HG03342 (cell line): ENCODE measurements at regions not wholly inside any gene's neighbourhood (a gene's known extent, or its start where the extent isn't known, plus 50 kb on each side); places are given as distances from the start of the nearest gene placed in this dataset.

Experiments used
- ATAC-seq: cut with Tn5 transposase; IDR thresholded peaks from one replicate; pipeline ENCODE4 v1.9.1; 2021; ENCODE audit warnings: mild to moderate bottlenecking, moderate library complexity; ENCODE audit not compliant: unreplicated experiment

- ATAC-seq: no peak
Measured at GRCh38 chr3:24905266-24905665, 410.6 kb upstream of the THRB start.

DNA sequence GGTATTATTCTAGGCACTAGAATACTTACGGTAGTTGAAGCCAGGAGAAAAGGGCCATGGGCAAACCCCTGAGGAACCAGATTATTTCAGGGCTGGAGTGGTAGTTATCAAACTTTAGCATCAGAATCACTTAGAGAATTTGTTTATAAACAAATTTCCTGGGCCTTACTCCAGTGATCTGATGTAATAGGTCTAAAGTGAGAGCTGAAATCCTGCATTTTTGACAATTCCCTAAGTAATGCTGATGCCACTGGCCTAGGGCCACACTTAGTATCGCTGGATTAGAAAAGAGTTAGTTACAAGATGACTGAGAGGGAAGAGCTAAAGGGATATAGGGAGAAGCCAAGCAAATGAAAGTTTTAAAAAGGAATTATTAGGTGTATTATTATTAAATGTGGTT lies 412.5 kb upstream of the THRB start:
- ATAC-seq: no peak

- ATAC-seq: no peak
Measured at GRCh38 chr3:24911076-24911475, 416.4 kb upstream of the THRB start.

DNA sequence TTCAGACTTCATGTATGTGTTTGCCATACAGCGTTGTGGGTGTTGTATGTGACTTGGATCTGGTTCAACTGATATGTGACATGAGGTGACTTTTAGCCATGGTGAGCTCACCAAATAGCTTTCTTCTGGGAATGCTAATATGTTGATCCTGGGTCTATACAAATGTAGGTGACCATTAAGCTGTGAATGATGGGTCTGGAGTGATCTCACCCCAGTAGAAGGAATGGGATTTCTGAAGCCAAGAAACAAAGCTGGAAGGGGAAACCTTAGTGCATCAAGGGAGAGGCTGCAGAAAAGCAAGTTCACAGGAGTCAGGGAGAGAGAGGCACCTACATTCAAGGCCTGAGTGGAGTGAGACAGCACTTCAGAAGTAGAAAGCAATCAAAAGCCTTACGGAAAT lies 421.0 kb upstream of the THRB start:
- ATAC-seq: no peak

- no peak for ATAC-seq
Measured at GRCh38 chr3:24917908-24918307, 423.3 kb upstream of the THRB start.

- ATAC-seq: no peak
Measured at GRCh38 chr3:24923570-24923969, 428.9 kb upstream of the THRB start.

DNA sequence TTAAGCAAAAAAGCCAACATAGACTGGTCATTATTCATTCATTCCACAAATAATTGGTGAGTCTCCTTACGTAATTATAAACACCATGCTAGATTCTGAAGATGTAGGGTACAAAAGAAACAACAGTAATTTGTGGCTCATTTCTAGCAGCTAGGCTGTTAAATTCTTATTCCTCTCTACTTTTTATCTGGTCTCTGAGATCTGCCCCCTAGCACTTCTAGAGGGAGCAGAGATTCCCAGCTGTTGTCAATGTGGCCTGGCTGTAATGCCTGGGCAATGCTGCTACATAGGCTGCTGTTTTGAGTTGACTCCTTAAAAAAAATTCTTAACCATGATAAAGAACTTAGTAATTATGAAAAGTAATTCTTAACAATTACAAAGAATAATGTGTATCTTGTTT lies 434.9 kb upstream of the THRB start:
- no peak for ATAC-seq

GRCh38 chr3:24933401-24933800 lies 438.8 kb upstream of the THRB start:
- ATAC-seq: no peak

DNA sequence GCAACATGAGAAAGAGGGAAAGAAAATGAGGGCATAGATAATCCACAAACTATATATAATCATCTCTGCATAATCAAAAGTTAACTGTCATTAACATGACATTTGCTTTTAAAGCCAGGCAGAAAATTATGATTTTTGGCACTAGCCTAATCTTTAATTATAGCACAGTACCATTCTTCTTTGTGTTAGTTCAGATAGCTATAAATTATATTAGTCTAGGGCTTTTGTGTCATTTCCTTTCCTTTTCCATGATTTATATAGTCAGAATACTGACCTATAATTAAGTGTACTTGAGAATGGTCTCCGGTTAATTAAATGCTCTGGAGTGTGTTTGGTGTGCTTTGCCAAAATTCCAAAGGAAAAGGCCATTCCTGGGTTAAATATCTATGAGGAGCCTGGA lies 441.9 kb upstream of the THRB start:
- ATAC-seq: no peak

GRCh38 chr3:24937228-24937627 lies 442.6 kb upstream of the THRB start:
- ATAC-seq: no peak

GRCh38 chr3:24937780-24938179 lies 443.1 kb upstream of the THRB start:
- ATAC-seq: no peak

DNA sequence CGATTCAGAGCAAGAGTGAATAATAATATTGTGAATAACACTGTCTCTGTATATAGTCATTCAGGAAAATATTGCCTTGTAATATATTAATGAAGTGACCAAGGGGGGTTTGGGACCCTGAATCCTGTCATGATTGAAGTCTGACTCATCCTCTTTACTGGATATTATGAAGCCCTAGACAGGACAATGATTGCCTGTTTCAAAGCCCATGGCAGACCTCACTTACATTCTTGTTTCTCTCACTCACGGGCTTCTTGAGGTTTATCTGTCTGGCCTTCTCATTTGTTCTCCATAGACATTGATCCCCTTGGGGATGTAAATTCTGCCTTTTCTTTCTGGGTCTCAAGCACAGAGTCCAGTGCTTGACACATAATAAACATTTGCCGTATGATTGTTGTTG lies 449.3 kb upstream of the THRB start:
- ATAC-seq: no peak

GRCh38 chr3:24944805-24945520 lies 450.3 kb upstream of the THRB start:
- no peak for ATAC-seq

DNA sequence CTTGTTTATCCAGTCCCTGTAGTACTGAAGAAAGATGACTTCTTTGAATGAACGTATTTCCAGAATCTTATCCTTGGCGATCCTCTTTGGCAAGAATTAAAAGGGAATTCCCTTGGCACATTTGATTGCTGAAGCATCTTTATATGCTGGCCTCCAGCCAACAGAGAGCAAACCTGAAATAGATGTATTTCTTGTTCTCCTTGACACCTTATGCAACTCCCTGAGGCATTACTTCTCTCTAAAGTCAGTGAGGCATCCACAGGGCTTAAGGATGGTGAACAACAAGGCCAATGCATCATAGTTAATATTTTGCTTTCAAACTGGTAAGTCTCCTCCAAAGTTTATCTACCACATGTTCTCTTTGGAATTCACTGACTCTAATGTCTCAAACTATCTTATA lies 450.9 kb upstream of the THRB start:
- no peak for ATAC-seq

DNA sequence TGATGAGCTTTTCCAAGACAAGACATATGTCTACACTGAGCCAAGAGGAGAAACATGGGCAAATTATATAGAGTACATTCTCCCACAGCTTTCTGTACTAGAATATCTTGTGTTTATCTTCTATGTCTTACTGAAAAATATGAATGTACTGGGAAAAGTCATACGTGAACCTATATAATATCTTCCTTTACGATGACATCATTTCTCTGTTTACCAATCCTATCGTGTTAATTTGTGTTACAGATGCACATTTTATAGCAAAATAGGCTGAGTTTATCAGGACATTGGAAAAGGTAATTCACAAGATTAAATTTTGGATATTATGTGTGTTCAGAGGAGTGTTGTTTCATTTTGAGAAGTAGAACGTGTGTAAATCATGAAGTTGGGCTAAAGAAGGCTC lies 452.5 kb upstream of the THRB start:
- no peak for ATAC-seq

- ATAC-seq: no peak
Measured at GRCh38 chr3:24951180-24951579, 456.5 kb upstream of the THRB start.

DNA sequence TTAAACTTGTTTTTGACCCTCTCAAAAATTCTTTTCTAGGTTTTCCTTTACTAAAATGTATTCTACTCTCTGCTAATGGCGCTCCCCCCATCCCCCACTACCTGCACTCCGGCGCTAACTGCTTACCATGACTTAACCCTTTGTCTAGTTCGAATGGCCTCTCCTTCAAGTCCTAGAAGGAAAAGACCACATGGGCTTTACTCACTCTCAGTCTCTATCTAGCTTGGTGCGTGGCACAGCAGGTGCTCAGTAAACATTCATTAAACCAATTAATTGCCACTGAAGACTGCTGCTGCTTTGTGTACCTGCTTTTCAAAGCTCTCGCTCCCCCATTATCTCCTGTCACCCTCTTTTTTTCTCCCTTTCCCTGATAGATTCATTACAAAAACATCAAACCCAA lies 457.7 kb upstream of the THRB start:
- no peak for ATAC-seq

GRCh38 chr3:24953060-24953771 lies 458.6 kb upstream of the THRB start:
- ATAC-seq: no peak

DNA sequence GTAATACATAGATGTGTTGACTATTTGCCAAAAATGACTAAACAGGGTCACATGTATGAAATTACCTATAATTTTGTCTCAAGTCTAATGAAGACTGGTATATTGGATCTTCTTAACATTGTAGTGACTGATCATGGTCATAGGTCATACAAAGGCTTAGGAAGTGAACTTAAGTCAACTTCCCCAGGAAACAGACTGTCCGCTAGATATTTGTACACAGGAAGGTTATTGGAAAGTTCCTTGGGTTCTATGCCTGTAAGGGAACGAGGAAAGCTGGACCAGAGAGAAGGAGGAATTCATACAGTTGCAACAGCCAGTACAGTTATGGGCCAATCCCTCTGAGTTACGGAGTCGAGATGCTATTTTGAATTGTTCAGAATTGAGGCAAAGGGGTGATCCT lies 462.0 kb upstream of the THRB start:
- no peak for ATAC-seq

DNA sequence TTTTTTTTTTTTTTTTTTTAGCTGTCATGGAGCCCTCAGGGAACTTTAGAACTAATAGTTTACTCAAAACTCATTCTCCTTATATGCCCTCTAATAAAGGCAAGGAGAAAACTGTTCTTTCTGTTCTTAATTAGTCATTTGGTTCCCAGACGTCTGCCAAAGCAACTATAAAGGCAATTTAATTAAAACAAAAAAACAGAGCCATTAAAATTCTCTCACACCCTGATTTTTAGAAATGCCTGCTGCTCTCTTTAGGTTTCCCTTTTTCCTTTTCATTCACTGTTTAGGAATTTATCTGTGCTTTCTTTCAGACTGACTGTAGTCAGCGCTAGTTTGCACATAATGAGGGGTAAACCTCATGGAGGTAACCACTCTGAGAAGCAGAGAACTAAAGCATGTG lies 463.6 kb upstream of the THRB start:
- no peak for ATAC-seq

- ATAC-seq: no peak
Measured at GRCh38 chr3:24958910-24959447, 464.3 kb upstream of the THRB start.
